Fibroblast of lung (primary cell): ENCODE measurements at regions not wholly inside any gene's neighbourhood (a gene's known extent, or its start where the extent isn't known, plus 50 kb on each side); places are given as distances from the start of the nearest gene placed in this dataset.

Source experiments
- DNase-seq, 2 donors: peaks; one replicate each; pipeline versions ENCODE4 v3.0.0 to v3.0.0-alpha.2; 2010; ENCODE audit warnings: low read depth in 2 of 2
- H2AFZ ChIP-seq: 2 replicates; pipeline ENCODE4 v1.5.1; 2012; ENCODE audit warnings: low read length, control low read depth, inconsistent platforms
- H3K27ac ChIP-seq: 2 replicates; pipeline ENCODE4 v1.5.1; 2011; ENCODE audit warnings: low read length, control low read depth; ENCODE audit not compliant: insufficient read depth
- H3K27me3 ChIP-seq: 2 replicates; pipeline ENCODE4 v1.5.1; 2011; ENCODE audit warnings: mild to moderate bottlenecking, low read length; ENCODE audit not compliant: control insufficient read depth, insufficient read depth
- H3K36me3 ChIP-seq: 2 replicates; pipeline ENCODE4 v1.5.1; 2011; ENCODE audit warnings: low read length; ENCODE audit not compliant: control insufficient read depth, insufficient read depth
- H3K4me1 ChIP-seq: 2 replicates; pipeline ENCODE4 v1.5.1; 2011; ENCODE audit warnings: low read length; ENCODE audit not compliant: control insufficient read depth, insufficient read depth; ENCODE audit errors: extremely low read depth
- H3K4me2 ChIP-seq: 2 replicates; pipeline ENCODE4 v1.5.1; 2011; ENCODE audit warnings: low read length, control low read depth; ENCODE audit not compliant: insufficient read depth; ENCODE audit errors: extremely low read depth
- H3K4me3 ChIP-seq, 4 experiments: fragments of 200-600 bp in 1 of 4; sonication (generic) in 1 of 4; replicated peaks in 1 of 4; 2 replicates each; pipeline ENCODE4 v1.5.1; 2011 to 2016; ENCODE audit warnings: low read length in 4 of 4, low read depth in 3 of 4, mild to moderate bottlenecking in 3 of 4, control low read depth in 2 of 4, inconsistent platforms in 1 of 4, mixed read lengths in 1 of 4; ENCODE audit not compliant: insufficient read depth in 1 of 4; ENCODE audit errors: control extremely low read depth in 1 of 4
- H3K79me2 ChIP-seq: 2 replicates; pipeline ENCODE4 v1.5.1; 2012; ENCODE audit warnings: mild to moderate bottlenecking, low read length, inconsistent platforms; ENCODE audit not compliant: control insufficient read depth, insufficient read depth
- H3K9ac ChIP-seq: 2 replicates; pipeline ENCODE4 v1.5.1; 2011; ENCODE audit warnings: mild to moderate bottlenecking, low read length, control low read depth; ENCODE audit not compliant: insufficient read depth
- H3K9me3 ChIP-seq: 2 replicates; pipeline ENCODE4 v1.5.1; 2012; ENCODE audit warnings: low read depth, low read length; ENCODE audit not compliant: control insufficient read depth, insufficient read depth
- H4K20me1 ChIP-seq: 2 replicates; pipeline ENCODE4 v1.5.1; 2011; ENCODE audit warnings: low read length; ENCODE audit not compliant: control insufficient read depth, insufficient read depth; ENCODE audit errors: extremely low read depth
- EZH2 ChIP-seq: IDR thresholded peaks from 2 replicates; pipeline ENCODE4 v1.5.1; 2012; ENCODE audit warnings: low read length, control low read depth, mild to moderate bottlenecking; ENCODE audit errors: missing control alignments
- TF ChIP-seq, protein P1 (sequence below), 2 donors: IDR thresholded peaks in 1 of 2; conservative IDR thresholded peaks in 1 of 2; 1 replicate in 1 of 2; 2 replicates in 1 of 2; pipeline ENCODE4 v1.5.1; 2011 to 2012; ENCODE audit warnings: low read length in 2 of 2, control low read depth in 1 of 2, inconsistent platforms in 1 of 2, low read depth in 1 of 2, mild to moderate bottlenecking in 1 of 2

DNA sequence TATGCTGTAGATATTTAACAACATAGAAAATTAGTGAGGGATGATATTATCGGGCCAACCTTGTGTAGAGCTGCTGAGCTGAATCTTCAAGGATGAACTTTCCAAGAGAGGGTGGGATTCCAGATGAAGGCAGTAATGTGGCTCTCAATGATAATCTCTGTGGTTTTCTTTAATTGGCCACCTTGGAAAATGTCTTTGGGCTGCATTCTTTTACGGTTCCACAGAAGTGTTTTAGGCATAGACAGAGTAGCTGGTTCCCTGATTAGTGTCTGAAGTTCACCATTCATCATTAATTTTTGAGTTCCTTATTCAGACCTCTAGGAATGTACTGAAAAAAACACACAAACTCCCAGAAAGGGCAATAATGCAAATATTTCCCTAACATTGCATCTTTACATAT is 1566.9 kb upstream of the PIK3C3 start:
- TF ChIP-seq, protein P1, sequence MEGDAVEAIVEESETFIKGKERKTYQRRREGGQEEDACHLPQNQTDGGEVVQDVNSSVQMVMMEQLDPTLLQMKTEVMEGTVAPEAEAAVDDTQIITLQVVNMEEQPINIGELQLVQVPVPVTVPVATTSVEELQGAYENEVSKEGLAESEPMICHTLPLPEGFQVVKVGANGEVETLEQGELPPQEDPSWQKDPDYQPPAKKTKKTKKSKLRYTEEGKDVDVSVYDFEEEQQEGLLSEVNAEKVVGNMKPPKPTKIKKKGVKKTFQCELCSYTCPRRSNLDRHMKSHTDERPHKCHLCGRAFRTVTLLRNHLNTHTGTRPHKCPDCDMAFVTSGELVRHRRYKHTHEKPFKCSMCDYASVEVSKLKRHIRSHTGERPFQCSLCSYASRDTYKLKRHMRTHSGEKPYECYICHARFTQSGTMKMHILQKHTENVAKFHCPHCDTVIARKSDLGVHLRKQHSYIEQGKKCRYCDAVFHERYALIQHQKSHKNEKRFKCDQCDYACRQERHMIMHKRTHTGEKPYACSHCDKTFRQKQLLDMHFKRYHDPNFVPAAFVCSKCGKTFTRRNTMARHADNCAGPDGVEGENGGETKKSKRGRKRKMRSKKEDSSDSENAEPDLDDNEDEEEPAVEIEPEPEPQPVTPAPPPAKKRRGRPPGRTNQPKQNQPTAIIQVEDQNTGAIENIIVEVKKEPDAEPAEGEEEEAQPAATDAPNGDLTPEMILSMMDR (conservative IDR thresholded peaks at IDR 0.05 in 1 of 2, IDR thresholded peaks at IDR 0.05 in 1 of 2; ENCODE audit: low read depth in 1 of 2, low read length in 2 of 2), result no peak
- no peak for TF ChIP-seq EZH2
- Histone ChIP-seq H3K4me1 (no peaks in the 10 kb centered on the region), H2AFZ (no peak overlapping the region)

DNA sequence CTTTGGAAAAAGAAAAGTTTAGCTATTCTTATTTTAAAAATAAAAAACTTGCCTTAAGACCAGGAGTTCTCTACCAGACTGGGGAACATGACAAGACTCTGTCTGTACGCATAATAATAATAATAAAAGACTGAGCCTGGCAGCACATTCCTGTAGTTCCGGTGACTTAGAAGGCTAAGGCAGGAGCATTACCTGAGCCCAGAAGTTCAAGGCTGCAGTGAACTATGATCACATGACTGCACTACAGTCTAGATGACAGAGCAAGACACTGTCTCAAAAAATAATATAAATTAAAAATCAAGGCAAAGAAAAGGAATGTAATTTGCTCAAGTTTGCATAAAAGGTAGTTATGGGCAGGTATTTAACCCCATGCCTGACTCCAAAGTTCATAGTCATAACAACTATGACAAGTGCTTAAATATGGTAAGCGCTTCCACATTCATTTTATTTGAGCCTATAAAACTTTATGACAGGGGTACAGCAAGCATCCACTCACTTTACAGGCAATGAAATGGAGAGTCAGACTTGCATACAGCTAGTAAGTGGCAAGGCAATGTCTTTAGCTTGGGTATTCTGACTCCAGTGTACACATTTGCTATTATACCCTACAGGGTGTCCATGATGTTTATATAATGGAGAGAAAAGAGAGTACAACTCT is 1567.8 kb upstream of the PIK3C3 start:
- Histone ChIP-seq H3K4me1 (no peaks in the 10 kb centered on the region), H4K20me1 (no peaks in the 10 kb centered on the region), H3K27me3 (no peaks in the 10 kb centered on the region), H3K4me3 (no peak overlapping the region), H3K4me2 (no peak overlapping the region), H3K36me3 (no peaks in the 10 kb centered on the region), H3K79me2 (no peaks in the 10 kb centered on the region), H2AFZ (no peak overlapping the region), H3K9me3 (no peaks in the 10 kb centered on the region), H3K27ac (no peak overlapping the region), H3K9ac (no peak overlapping the region)
- no peak for DNase-seq
- no peak for TF ChIP-seq EZH2
- TF ChIP-seq, protein P1 (conservative IDR thresholded peaks at IDR 0.05 in 1 of 2, IDR thresholded peaks at IDR 0.05 in 1 of 2; ENCODE audit: low read depth in 1 of 2, low read length in 2 of 2), result no peak

More for the DNA sequence above, 1566.9 kb upstream of the PIK3C3 start:
- no peaks in the 10 kb centered on the region for H3K36me3 ChIP-seq
- peak in 1 of 2 donors; percentile 2 for DNase-seq
- H3K9ac ChIP-seq, result no peak overlapping the region
- no peaks in the 10 kb centered on the region for H3K79me2 ChIP-seq
- no peak overlapping the region for H3K27ac ChIP-seq
- no peaks in the 10 kb centered on the region for H3K27me3 ChIP-seq
- H4K20me1 ChIP-seq, result no peaks in the 10 kb centered on the region
- H3K9me3 ChIP-seq, result no peaks in the 10 kb centered on the region
- no peak overlapping the region for H3K4me2 ChIP-seq
- no peak overlapping the region for H3K4me3 ChIP-seq

DNA sequence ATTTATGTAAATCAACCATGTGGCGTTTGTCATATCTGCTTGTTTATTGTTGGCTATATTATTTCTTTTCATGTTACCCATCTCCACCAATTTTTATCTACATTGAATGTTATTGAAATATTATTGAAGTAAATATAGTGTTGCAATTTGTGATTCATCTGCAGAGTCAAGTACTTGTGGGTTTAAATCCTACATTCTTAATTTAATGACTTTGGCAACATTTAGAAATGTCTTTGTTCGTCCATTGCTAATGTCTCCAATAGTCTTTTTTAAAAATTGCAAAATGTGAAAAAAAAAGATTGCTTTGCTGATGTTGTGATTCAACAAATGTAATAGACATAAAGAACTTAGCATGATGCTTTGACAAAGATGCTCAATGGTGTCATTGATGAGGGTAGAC is 1572.8 kb upstream of the PIK3C3 start:
- no peaks in the 10 kb centered on the region for H3K36me3 ChIP-seq
- H3K4me2 ChIP-seq, result no peak overlapping the region
- no peaks in the 10 kb centered on the region for H3K4me1 ChIP-seq
- H3K27me3 ChIP-seq, result no peaks in the 10 kb centered on the region
- H3K4me3 ChIP-seq, result no peak overlapping the region
- H3K9me3 ChIP-seq, result no peaks in the 10 kb centered on the region
- H3K9ac ChIP-seq, result no peak overlapping the region
- DNase-seq, result peak in 1 of 2 donors; percentile 21
- H4K20me1 ChIP-seq, result no peaks in the 10 kb centered on the region
- TF ChIP-seq, protein P1 (conservative IDR thresholded peaks at IDR 0.05 in 1 of 2, IDR thresholded peaks at IDR 0.05 in 1 of 2; ENCODE audit: low read depth in 1 of 2, low read length in 2 of 2), result no peak
- TF ChIP-seq EZH2, result no peak
- no peak overlapping the region for H3K27ac ChIP-seq
- no peak overlapping the region for H2AFZ ChIP-seq
- H3K79me2 ChIP-seq, result no peaks in the 10 kb centered on the region
